H9 (cell line): ENCODE measurements at regions not wholly inside any gene's neighbourhood (a gene's known extent, or its start where the extent isn't known, plus 50 kb on each side); places are given as distances from the start of the nearest gene placed in this dataset.

Experiments used
- DNase-seq: peaks from one replicate; pipeline ENCODE4 v3.0.0-alpha.2; 2017
- H2AFZ ChIP-seq: one replicate; pipeline ENCODE4 v1.6.1; 2013; ENCODE audit warnings: mild to moderate bottlenecking, low read length, control low read depth, moderate library complexity
- H2AK5ac ChIP-seq: 2 replicates; pipeline ENCODE4 v1.6.1; 2013; ENCODE audit warnings: low read length, control low read depth, mixed read lengths; ENCODE audit not compliant: insufficient read length
- H2BK120ac ChIP-seq: one replicate; pipeline ENCODE4 v1.6.1; 2013; ENCODE audit warnings: low read depth, mild to moderate bottlenecking, low read length, control low read depth, inconsistent platforms; ENCODE audit not compliant: poor library complexity, severe bottlenecking
- H2BK12ac ChIP-seq: 2 replicates; pipeline ENCODE4 v1.6.1; 2013; ENCODE audit warnings: low read length, control low read depth, mixed read lengths, low read depth; ENCODE audit not compliant: insufficient read length
- H2BK15ac ChIP-seq: 2 replicates; pipeline ENCODE4 v1.6.1; 2013; ENCODE audit warnings: low read depth, low read length, control low read depth
- H2BK20ac ChIP-seq: one replicate; pipeline ENCODE4 v1.6.1; 2013; ENCODE audit warnings: low read depth, mild to moderate bottlenecking, low read length, control low read depth, inconsistent platforms; ENCODE audit not compliant: poor library complexity, severe bottlenecking
- H2BK5ac ChIP-seq: 2 replicates; pipeline ENCODE4 v1.6.1; 2013; ENCODE audit warnings: low read length, control low read depth, mixed read lengths; ENCODE audit not compliant: insufficient read length
- H3K14ac ChIP-seq: 2 replicates; pipeline ENCODE4 v1.6.1; 2013; ENCODE audit warnings: low read length, control low read depth; ENCODE audit not compliant: insufficient read depth
- H3K18ac ChIP-seq: 2 replicates; pipeline ENCODE4 v1.6.1; 2013; ENCODE audit warnings: low read depth, mild to moderate bottlenecking, mixed read lengths, low read length, control low read depth; ENCODE audit not compliant: insufficient read length
- H3K23ac ChIP-seq: 2 replicates; pipeline ENCODE4 v1.6.1; 2013; ENCODE audit warnings: low read length, control low read depth, mixed read lengths, low read depth; ENCODE audit not compliant: insufficient read length
- H3K23me2 ChIP-seq: 2 replicates; pipeline ENCODE4 v1.6.1; 2013; ENCODE audit warnings: low read depth, mild to moderate bottlenecking, mixed read lengths, low read length, control low read depth; ENCODE audit not compliant: insufficient read length, poor library complexity, severe bottlenecking
- H3K27ac ChIP-seq: 2 replicates; pipeline ENCODE4 v1.5.1; 2013; ENCODE audit warnings: low read length, control low read depth, mixed read lengths, low read depth; ENCODE audit not compliant: insufficient read length
- H3K27me3 ChIP-seq: 2 replicates; pipeline ENCODE4 v1.6.1; 2013; ENCODE audit warnings: low read length, control low read depth, inconsistent platforms; ENCODE audit not compliant: insufficient read depth
- H3K4ac ChIP-seq: 2 replicates; pipeline ENCODE4 v1.6.1; 2013; ENCODE audit warnings: low read depth, mild to moderate bottlenecking, control low read depth, inconsistent platforms, low read length, moderate library complexity
- H3K4me1 ChIP-seq: 2 replicates; pipeline ENCODE4 v1.6.1; 2013; ENCODE audit warnings: low read length, control low read depth, inconsistent platforms; ENCODE audit not compliant: insufficient read depth
- H3K4me2 ChIP-seq: 2 replicates; pipeline ENCODE4 v1.6.1; 2013; ENCODE audit warnings: low read length, control low read depth, mixed read lengths; ENCODE audit not compliant: insufficient read length, insufficient read depth
- H3K56ac ChIP-seq: 2 replicates; pipeline ENCODE4 v1.6.1; 2013; ENCODE audit warnings: low read depth, mild to moderate bottlenecking, mixed read lengths, low read length, control low read depth; ENCODE audit not compliant: insufficient read length
- H3K79me1 ChIP-seq: 2 replicates; pipeline ENCODE4 v1.6.1; 2013; ENCODE audit warnings: low read depth, mild to moderate bottlenecking, moderate library complexity, low read length, control low read depth, inconsistent platforms; ENCODE audit not compliant: insufficient read depth, poor library complexity, severe bottlenecking
- H3K79me2 ChIP-seq: 2 replicates; pipeline ENCODE4 v1.6.1; 2013; ENCODE audit warnings: low read length, control low read depth, inconsistent platforms; ENCODE audit not compliant: insufficient read depth
- H3K9ac ChIP-seq: 2 replicates; pipeline ENCODE4 v1.6.1; 2013; ENCODE audit warnings: low read length, control low read depth, mixed read lengths; ENCODE audit not compliant: insufficient read length; ENCODE audit errors: extremely low read depth
- H3K9me3 ChIP-seq: one replicate; pipeline ENCODE4 v1.6.1; 2013; ENCODE audit warnings: low read depth, low read length, inconsistent platforms; ENCODE audit not compliant: control insufficient read depth
- H3T11ph ChIP-seq: one replicate; pipeline ENCODE4 v1.6.1; 2013; ENCODE audit warnings: mild to moderate bottlenecking, low read length, control low read depth, inconsistent platforms
- H4K20me1 ChIP-seq: one replicate; pipeline ENCODE4 v1.6.1; 2013; ENCODE audit not compliant: control insufficient read depth, insufficient read length, insufficient read depth
- H4K5ac ChIP-seq: 2 replicates; pipeline ENCODE4 v1.6.1; 2013; ENCODE audit warnings: low read depth, mild to moderate bottlenecking, mixed read lengths, low read length, control low read depth; ENCODE audit not compliant: insufficient read length
- H4K8ac ChIP-seq: replicated peaks from 2 replicates; pipeline ENCODE4 v1.6.1; 2013; ENCODE audit warnings: low read length, control low read depth, mixed read lengths, low read depth; ENCODE audit not compliant: insufficient read length
- H4K91ac ChIP-seq: 2 replicates; pipeline ENCODE4 v1.6.1; 2013; ENCODE audit warnings: low read depth, mild to moderate bottlenecking, moderate library complexity, mixed read lengths, low read length, control low read depth; ENCODE audit not compliant: insufficient read length
- H3K27ac Mint-ChIP-seq, 3 experiments: 2 replicates in 2 of 3; 3 replicates in 1 of 3; pipeline ENCODE4 v1.8.0; 2020 to 2021; ENCODE audit warnings: mixed read lengths in 3 of 3, mild to moderate bottlenecking in 1 of 3, moderate library complexity in 1 of 3
- H3K27me3 Mint-ChIP-seq: 2 replicates; pipeline ENCODE4 v1.8.0; 2021; ENCODE audit warnings: low read depth, mild to moderate bottlenecking, moderate library complexity, mixed read lengths
- H3K36me3 Mint-ChIP-seq, 3 experiments: 2 replicates in 2 of 3; 3 replicates in 1 of 3; pipeline ENCODE4 v1.8.0; 2020 to 2021; ENCODE audit warnings: low read depth in 3 of 3, mixed read lengths in 3 of 3; ENCODE audit not compliant: insufficient read depth in 1 of 3
- H3K4me1 Mint-ChIP-seq, 2 experiments: 2 replicates each; pipeline ENCODE4 v1.8.0; 2020; ENCODE audit warnings: mixed read lengths in 2 of 2
- H3K4me3 Mint-ChIP-seq, 2 experiments: 2 replicates in 1 of 2; 3 replicates in 1 of 2; pipeline ENCODE4 v1.8.0; 2020 to 2021; ENCODE audit warnings: mild to moderate bottlenecking in 2 of 2, mixed read lengths in 2 of 2, moderate library complexity in 1 of 2
- H3K9me3 Mint-ChIP-seq, 2 experiments: 2 replicates in 1 of 2; 3 replicates in 1 of 2; pipeline ENCODE4 v1.8.0; 2020; ENCODE audit warnings: mild to moderate bottlenecking in 2 of 2, mixed read lengths in 2 of 2, moderate library complexity in 1 of 2
- CTCF ChIP-seq: fragments of 200-600 bp; sonication (generic); conservative IDR thresholded peaks from 3 replicates; pipeline ENCODE4 v1.8.0; 2021; ENCODE audit warnings: antibody characterized with exemption, mild to moderate bottlenecking
- WGBS: extraction: QIAGEN DNeasy Blood & Tissue Kit; methylation state at CpG from one replicate; pipeline ENCODE4 v1.1.7; 2013; ENCODE audit warnings: missing lambda C conversion rate, low lambda C conversion rate, mixed read lengths; ENCODE audit not compliant: insufficient read length; ENCODE audit errors: extremely low coverage; 5-methylcytosine and 5-hydroxymethylcytosine counted together

- Mint-ChIP-seq H3K36me3 (no peaks in the 10 kb centered on the region), H3K9me3 (no peaks in the 10 kb centered on the region), H3K27ac (no peak overlapping the region), H3K4me1 (peaks cover 23 to 32% of the 10 kb centered on the region in 2 experiments), H3K27me3 (no peaks in the 10 kb centered on the region), H3K4me3 (no peak overlapping the region)
- no peak overlapping the region for H2BK12ac ChIP-seq
- H3K9ac ChIP-seq, result no peak overlapping the region
- H2AK5ac ChIP-seq, result no peak overlapping the region
- H3K27ac ChIP-seq, result no peak overlapping the region
- H3K79me2 ChIP-seq, result no peaks in the 10 kb centered on the region
- H2BK5ac ChIP-seq, result no peak overlapping the region
- H3K4ac ChIP-seq, result no peak overlapping the region
- no peaks in the 10 kb centered on the region; the same call in 1 of the 2 replicates for H3K4me1 ChIP-seq
- H3K23me2 ChIP-seq, result no peaks in the 10 kb centered on the region
- no peak overlapping the region for H2BK20ac ChIP-seq
- no peak overlapping the region for H3K23ac ChIP-seq
- no peak overlapping the region for H4K5ac ChIP-seq
- H3T11ph ChIP-seq, result no peak overlapping the region
- no CpG with 5 or more reads among the region's 2 CpGs for WGBS
- no peak overlapping the region for H2BK120ac ChIP-seq
- TF ChIP-seq CTCF, result peak; percentile 71
- no peaks in the 10 kb centered on the region for H3K9me3 ChIP-seq
- no peak overlapping the region for H4K91ac ChIP-seq
- H3K4me2 ChIP-seq, result no peak overlapping the region
- H3K14ac ChIP-seq, result no peak overlapping the region
- no peak for DNase-seq
- no peak overlapping the region for H2BK15ac ChIP-seq
- H3K79me1 ChIP-seq, result no peaks in the 10 kb centered on the region
- H4K20me1 ChIP-seq, result no peaks in the 10 kb centered on the region
- H2AFZ ChIP-seq, result no peak overlapping the region
- no peak overlapping the region for H4K8ac ChIP-seq
- H3K27me3 ChIP-seq, result no peaks in the 10 kb centered on the region
- no peak overlapping the region for H3K18ac ChIP-seq
- H3K56ac ChIP-seq, result no peak overlapping the region
Measured at GRCh38 chr18:70450426-70451253, 161.8 kb downstream of the SOCS6 start.
